GM12892 (cell line): ENCODE measurements at regions not wholly inside any gene's neighbourhood (a gene's known extent, or its start where the extent isn't known, plus 50 kb on each side); places are given as distances from the start of the nearest gene placed in this dataset.

Source experiments
- DNase-seq: peaks from one replicate; pipeline ENCODE4 v3.0.0; 2011; ENCODE audit not compliant: insufficient read length
- FAIRE-seq: peaks from 2 replicates; lab custom pipeline; 2011; peaks lifted over from hg19 to GRCh38; lab: Jason Lieb, UNC
- POLR2A ChIP-seq: IDR thresholded peaks from 2 replicates; pipeline ENCODE4 v1.6.1; 2011; ENCODE audit warnings: low read depth, low read length, control low read depth
- POLR2AphosphoS5 ChIP-seq: IDR thresholded peaks from 2 replicates; pipeline ENCODE4 v1.6.1; 2011; ENCODE audit warnings: low read depth, low read length, control low read depth
- TAF1 ChIP-seq: IDR thresholded peaks from 2 replicates; pipeline ENCODE4 v1.6.1; 2011; ENCODE audit warnings: low read depth, mild to moderate bottlenecking, control low read depth, low read length, borderline replicate concordance

DNA sequence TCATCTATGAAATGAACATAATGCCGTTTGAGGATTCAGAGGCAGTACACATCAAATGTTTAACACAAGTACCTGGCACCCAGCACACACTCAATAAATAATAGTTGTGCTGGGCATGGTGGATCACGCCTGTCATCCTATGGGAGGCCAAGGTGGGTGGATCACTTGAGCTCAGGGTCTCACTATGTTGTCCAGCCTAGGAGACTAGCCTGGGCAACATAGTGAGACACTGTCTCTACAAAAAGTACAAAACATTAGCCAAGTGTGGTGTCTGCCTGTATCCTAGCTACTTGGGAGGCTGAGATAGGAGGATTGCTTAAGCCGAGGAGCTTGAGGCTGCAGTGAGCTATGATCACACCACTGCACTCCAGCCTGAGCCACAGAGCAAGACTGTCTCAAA is 98.1 kb upstream of the SALL4 start:
- DNase-seq (no peak), FAIRE-seq (no peak)
- TF ChIP-seq POLR2A (no peak), TAF1 (no peak), POLR2AphosphoS5 (no peak)

DNA sequence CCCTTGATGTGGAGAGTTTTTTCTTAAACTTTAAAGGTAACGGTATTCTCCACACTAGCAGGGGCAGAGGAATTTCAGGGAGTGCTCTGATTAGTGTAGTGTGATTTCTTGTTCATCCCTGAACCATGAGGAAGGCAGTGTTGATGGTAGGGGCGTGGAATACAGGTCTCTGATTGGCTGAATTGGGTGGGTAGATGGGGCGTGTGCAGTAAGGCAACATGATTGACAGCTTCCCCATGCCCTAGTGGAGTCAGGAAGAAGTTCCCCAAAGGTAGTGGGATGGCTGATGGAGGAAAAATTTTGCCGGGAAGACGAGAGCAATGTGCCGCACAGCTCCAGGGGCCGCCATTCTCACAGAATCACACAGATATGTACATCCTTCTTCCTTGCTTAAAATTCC is 97.4 kb upstream of the SALL4 start:
- TF ChIP-seq POLR2AphosphoS5 (no peak), TAF1 (no peak), POLR2A (no peak)
- DNase-seq (no peak), FAIRE-seq (no peak)

DNA sequence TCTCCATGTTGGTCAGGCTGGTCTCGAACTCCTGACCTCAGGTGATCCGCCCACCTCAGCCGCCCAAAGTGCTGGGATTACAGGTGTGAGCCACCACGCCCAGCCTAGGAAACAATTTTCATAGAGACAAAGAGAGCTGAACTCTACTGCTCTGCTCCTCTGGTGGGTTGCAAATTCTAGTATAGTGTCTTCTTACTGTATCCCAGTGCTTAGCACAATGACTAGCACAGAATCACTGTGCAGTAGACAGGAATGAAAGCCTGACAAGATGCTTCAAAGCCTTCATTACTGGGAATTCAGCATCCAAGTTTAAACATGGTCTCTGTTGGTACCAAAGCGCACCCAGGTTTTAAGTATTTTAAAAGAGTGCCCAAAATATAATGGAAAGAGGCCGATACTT is 96.5 kb upstream of the SALL4 start:
- FAIRE-seq (no peak), DNase-seq (no peak)
- TF ChIP-seq POLR2AphosphoS5 (no peak), TAF1 (no peak), POLR2A (no peak)

DNA sequence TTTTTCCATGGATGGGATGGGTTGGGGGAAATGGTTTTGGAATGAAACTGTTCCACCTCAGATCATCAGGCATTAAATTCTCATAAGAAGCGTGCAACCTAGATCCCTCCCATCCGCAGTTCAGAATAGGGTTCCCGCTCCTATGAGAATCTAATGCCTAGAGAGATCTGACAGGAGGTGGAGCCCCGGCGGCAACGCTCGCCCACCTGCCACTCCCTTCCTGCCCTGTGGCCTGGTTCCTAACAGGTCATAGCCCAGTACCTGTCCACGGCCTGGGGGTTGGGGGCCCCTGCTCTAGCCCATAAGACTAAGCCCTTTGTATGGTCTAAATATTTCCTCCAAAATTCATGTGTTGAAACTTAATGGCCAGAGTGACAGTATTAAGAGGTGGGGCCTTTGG is 92.3 kb upstream of the SALL4 start:
- no peak for TF ChIP-seq TAF1
- TF ChIP-seq POLR2AphosphoS5 = no peak
- no peak for TF ChIP-seq POLR2A
- no peak for FAIRE-seq
- no peak for DNase-seq

DNA sequence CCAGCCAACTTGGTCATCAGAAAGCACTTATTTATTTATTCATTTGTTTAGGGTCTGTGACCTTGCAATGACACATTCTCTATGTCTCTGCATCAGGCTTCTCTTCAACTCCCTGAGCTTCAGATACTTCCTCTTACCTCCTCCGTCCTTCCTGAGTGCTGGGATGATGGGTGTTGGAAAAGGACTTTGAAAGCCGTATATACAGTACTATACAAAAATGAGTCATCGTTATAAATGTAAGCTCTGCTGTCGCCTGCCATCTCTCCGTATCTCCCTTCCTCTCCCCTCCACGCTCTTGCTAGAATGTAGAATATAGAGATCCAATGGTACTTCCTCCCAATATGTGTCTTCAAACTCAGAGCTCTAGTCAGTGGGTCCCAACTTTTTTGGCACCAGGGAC is 91.9 kb upstream of the SALL4 start:
- FAIRE-seq (no peak), DNase-seq (no peak)
- TF ChIP-seq POLR2A (no peak), TAF1 (no peak), POLR2AphosphoS5 (no peak)

DNA sequence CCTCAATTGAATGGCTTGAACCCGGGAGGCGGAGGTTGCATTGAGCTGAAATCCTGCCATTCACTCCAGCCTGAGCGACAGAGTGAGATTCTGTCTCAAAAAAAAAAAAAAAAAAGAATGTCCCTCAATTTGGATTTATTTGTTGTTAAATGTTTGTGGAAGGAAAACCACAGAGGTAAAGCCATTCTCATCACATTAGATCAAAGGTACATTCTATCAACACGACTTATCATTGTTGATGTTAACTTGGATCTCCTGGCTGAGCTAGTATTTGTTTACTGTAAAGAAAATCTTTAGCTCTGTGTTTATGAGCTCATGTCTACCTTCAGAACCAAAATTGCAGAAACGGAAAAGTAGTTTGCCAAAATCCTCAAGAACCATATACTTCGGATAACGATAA is 91.4 kb upstream of the SALL4 start:
- FAIRE-seq = no peak
- no peak for DNase-seq
- TF ChIP-seq TAF1 (no peak), POLR2AphosphoS5 (no peak), POLR2A (no peak)

DNA sequence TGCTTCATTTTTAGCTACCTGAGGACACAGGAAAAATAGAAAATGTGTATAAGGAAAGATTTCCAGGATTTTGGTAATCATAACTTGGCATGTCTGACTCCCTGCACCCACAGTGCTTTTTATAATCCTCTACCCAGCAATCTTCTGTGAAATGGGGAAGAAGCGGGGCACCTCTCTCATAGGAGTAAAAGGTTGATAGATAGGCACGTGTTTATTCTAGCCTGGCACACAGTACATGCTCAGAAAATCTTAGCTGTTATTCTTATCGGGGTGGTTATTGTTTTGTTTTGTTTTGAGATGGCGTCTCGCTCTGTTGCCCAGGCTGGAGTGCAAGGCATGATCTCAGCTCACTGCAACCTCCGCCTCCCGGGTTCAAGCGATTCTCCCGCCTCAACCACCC is 87.7 kb upstream of the SALL4 start:
- FAIRE-seq = no peak
- TF ChIP-seq TAF1 = no peak
- no peak for TF ChIP-seq POLR2AphosphoS5
- TF ChIP-seq POLR2A = no peak
- DNase-seq = no peak

DNA sequence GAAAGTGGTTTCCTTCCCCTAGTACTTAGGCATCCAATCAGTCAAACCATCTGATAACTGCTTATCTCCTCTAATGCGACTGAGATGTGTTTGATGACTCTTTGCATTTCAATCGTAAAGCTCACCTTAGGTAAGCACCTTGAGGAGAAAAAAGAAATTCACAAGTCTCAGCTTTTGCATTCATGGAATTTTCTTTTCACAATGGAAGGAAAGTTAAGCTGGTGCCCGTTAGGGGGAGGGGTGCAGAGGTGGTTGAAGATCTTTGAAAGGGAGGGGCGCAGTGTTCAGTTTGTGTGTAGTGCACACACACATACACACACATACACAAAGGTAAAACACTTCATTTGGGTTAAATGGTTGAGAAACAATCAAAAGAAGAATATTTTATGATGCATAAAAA is 87.1 kb upstream of the SALL4 start:
- TF ChIP-seq POLR2A (no peak), POLR2AphosphoS5 (no peak), TAF1 (no peak)
- no peak for DNase-seq
- FAIRE-seq = no peak

DNA sequence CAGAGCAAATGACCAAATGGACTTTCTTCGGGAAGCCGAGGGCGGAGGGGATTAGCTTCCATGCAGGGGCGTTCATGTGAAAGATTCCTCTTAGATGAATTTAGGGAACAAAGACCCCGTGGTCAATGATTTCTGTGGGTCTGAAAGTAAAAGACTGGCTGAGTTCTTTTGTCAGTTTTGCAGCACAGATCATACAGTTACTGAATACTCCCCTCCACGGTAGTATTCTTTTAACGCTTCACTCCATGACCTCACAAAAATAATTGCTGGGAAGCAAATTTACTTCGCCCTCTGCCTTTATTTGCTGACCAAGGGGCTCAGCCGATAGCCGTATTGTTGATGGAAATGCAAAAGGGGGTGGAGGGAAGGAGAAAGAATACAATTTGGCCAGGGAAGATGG is 86.0 kb upstream of the SALL4 start:
- TF ChIP-seq TAF1 (no peak), POLR2AphosphoS5 (no peak), POLR2A (no peak)
- DNase-seq (no peak), FAIRE-seq (no peak)

DNA sequence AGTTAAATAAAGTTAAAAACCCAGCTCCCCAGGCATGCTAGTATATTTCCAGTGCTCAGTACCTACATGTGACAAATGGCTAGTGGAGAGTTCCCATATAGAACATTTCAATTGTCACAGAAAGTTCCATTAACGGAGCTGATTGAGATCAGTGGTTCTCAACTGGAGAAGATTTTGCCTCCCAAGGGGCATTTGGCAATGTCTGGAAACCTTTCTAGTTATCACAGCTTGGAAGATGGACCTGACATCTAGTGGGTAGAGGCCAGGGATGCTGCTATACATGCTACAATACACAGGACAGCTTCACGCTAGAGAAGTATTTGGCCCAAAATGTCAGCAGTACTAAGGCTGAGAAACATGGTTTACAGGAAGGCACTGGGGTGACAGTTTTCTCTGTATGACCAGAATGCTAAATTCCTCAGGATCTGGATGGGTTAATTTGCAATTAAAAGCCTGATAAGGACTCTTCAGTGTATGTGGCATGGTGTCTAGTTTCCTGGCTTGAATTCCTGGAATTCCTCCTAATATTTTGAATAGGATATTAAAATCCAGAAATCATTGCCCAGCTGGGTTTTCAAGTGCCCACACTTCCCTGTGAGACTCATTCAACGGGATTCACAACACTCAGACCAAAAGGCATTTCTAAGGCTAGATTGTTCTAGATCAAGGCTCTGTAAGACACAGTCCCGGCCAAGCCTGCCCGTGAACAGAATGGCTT is 84.7 kb upstream of the SALL4 start:
- no peak for FAIRE-seq
- DNase-seq = no peak
- no peak for TF ChIP-seq POLR2AphosphoS5
- TF ChIP-seq TAF1 = no peak
- TF ChIP-seq POLR2A = no peak

DNA sequence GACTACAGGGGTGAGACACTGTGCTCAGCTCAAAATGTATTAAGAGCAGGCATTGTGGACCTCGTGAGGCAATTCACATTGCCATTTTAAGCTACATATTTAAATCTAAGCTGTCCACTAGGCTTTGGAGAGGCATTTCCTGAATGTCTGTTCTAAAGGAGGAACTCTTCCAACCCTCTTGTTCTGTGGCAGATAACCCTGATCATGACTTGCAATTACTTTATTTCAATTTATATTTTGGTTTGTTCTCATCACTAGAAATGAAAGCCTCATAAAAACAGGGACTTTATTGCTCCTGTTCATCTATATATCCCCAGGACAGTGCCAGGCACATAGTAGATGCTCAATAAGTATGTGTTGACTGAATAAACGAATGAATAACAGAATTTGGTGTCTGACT is 84.0 kb upstream of the SALL4 start:
- TF ChIP-seq POLR2AphosphoS5 = no peak
- FAIRE-seq (no peak), DNase-seq (no peak)

DNA sequence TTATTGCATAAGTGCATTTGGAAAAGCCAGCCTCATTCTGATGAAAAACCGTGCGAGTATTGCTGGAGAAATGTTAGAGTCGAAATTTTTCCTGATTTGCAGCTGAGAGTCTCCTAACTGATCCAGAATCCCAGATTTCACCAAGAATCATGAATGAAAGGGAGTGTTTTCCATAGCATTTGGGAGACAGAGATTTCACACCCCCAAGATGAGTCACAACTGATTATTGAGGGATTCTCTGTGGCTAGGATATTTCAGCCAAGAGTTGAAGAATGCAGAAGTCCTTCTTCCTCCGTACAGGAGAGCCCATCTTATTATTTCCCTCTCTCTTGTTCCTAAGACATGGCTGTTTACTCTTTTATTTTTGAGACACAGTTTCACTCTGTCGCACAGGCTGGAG is 82.2 kb upstream of the SALL4 start:
- no peak for FAIRE-seq
- TF ChIP-seq POLR2AphosphoS5 (no peak), TAF1 (no peak), POLR2A (no peak)

DNA sequence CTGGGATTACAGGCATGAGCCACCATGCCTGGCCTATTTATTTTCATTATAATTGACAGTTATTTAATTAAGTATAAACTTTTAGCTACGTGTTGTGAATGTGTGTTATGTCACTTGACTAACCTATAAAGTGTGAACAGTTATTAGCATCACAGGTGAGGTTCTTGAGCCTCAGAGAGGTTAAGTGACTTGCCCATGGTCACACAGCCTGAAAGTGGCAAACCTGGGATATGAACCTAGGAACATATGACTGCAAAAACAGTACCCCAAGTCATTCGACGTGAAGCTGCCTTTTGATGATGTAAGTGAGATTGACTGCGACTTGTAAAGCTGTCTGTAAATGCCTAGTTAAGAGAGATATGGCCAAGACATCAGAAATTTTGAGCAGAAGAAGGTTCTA is 77.9 kb upstream of the SALL4 start:
- no peak for DNase-seq
- FAIRE-seq = no peak
- TF ChIP-seq POLR2A (no peak), POLR2AphosphoS5 (no peak), TAF1 (no peak)

More for the DNA sequence above, 82.2 kb upstream of the SALL4 start:
- no peak for DNase-seq
